HL-60 (cell line): ENCODE measurements at regions not wholly inside any gene's neighbourhood (a gene's known extent, or its start where the extent isn't known, plus 50 kb on each side); places are given as distances from the start of the nearest gene placed in this dataset.

Source experiments
- DNase-seq, 2 experiments: peaks; one replicate each; pipeline ENCODE4 v3.0.0-alpha.2; 2010 to 2020; ENCODE audit warnings: low read depth in 1 of 2, low spot score in 1 of 2
- H3K27ac ChIP-seq: fragments of 250-450 bp; sonication (Bioruptor Pico); replicated peaks from 2 replicates; pipeline ENCODE4 v1.5.1; 2020; ENCODE audit warnings: mild to moderate bottlenecking, moderate library complexity
- H3K27me3 ChIP-seq: fragments of 250-450 bp; sonication (Bioruptor Pico); 2 replicates; pipeline ENCODE4 v1.5.1; 2021; ENCODE audit warnings: mild to moderate bottlenecking, moderate library complexity; ENCODE audit not compliant: insufficient read depth, poor library complexity, severe bottlenecking
- H3K4me3 ChIP-seq: replicated peaks from 2 replicates; pipeline ENCODE4 v1.5.1; 2011; ENCODE audit warnings: mild to moderate bottlenecking, control low read depth, low read length; ENCODE audit not compliant: insufficient read depth
- GABPA ChIP-seq: IDR thresholded peaks from 2 replicates; pipeline ENCODE4 v1.6.1; 2012; ENCODE audit warnings: low read depth
- POLR2AphosphoS5 ChIP-seq: IDR thresholded peaks from 2 replicates; pipeline ENCODE4 v1.6.1; 2012; ENCODE audit warnings: low read depth
- SPI1 ChIP-seq: IDR thresholded peaks from 2 replicates; pipeline ENCODE4 v1.6.1; 2012; ENCODE audit warnings: low read depth, mild to moderate bottlenecking, borderline replicate concordance
- TF ChIP-seq, protein P1 (sequence below): IDR thresholded peaks from one replicate; pipeline ENCODE4 v1.5.1; 2011; ENCODE audit warnings: low read length, control low read depth, inconsistent platforms; ENCODE audit not compliant: insufficient read depth
- TF ChIP-seq, protein P2 (sequence below): IDR thresholded peaks from 2 replicates; pipeline ENCODE4 v1.6.1; 2012; ENCODE audit warnings: low read depth; ENCODE audit not compliant: insufficient replicate concordance

DNA sequence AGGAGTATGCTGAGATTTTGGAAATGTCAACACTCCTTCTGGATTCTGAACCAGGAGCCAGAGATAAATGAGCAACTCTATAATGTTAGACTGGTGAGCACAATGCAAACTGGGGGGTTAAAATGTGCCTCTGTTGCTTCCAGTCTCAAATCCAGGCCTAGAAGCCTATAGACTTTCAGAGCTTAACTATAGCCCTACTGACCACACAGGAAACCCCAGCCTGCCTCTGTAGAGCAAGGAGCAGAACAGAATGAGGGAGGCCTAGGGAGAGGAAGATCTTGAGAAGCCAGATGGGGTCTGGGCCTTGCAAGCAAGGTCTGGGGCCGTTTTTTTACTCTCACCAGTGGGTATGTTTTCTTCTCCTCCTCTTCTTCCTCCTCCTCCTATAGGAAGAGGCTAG, 225.4 kb upstream of the KITLG start:
- peak in 1 of 2 experiments; percentile 47 for DNase-seq
- Histone ChIP-seq H3K4me3 (no peak overlapping the region), H3K27me3 (no peaks in the 10 kb centered on the region), H3K27ac (no peak overlapping the region)
- TF ChIP-seq, protein P1, sequence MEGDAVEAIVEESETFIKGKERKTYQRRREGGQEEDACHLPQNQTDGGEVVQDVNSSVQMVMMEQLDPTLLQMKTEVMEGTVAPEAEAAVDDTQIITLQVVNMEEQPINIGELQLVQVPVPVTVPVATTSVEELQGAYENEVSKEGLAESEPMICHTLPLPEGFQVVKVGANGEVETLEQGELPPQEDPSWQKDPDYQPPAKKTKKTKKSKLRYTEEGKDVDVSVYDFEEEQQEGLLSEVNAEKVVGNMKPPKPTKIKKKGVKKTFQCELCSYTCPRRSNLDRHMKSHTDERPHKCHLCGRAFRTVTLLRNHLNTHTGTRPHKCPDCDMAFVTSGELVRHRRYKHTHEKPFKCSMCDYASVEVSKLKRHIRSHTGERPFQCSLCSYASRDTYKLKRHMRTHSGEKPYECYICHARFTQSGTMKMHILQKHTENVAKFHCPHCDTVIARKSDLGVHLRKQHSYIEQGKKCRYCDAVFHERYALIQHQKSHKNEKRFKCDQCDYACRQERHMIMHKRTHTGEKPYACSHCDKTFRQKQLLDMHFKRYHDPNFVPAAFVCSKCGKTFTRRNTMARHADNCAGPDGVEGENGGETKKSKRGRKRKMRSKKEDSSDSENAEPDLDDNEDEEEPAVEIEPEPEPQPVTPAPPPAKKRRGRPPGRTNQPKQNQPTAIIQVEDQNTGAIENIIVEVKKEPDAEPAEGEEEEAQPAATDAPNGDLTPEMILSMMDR = no peak
- TF ChIP-seq GABPA (no peak), POLR2AphosphoS5 (no peak), SPI1 (no peak)
- TF ChIP-seq, protein P2, sequence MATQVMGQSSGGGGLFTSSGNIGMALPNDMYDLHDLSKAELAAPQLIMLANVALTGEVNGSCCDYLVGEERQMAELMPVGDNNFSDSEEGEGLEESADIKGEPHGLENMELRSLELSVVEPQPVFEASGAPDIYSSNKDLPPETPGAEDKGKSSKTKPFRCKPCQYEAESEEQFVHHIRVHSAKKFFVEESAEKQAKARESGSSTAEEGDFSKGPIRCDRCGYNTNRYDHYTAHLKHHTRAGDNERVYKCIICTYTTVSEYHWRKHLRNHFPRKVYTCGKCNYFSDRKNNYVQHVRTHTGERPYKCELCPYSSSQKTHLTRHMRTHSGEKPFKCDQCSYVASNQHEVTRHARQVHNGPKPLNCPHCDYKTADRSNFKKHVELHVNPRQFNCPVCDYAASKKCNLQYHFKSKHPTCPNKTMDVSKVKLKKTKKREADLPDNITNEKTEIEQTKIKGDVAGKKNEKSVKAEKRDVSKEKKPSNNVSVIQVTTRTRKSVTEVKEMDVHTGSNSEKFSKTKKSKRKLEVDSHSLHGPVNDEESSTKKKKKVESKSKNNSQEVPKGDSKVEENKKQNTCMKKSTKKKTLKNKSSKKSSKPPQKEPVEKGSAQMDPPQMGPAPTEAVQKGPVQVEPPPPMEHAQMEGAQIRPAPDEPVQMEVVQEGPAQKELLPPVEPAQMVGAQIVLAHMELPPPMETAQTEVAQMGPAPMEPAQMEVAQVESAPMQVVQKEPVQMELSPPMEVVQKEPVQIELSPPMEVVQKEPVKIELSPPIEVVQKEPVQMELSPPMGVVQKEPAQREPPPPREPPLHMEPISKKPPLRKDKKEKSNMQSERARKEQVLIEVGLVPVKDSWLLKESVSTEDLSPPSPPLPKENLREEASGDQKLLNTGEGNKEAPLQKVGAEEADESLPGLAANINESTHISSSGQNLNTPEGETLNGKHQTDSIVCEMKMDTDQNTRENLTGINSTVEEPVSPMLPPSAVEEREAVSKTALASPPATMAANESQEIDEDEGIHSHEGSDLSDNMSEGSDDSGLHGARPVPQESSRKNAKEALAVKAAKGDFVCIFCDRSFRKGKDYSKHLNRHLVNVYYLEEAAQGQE = no peak

DNA sequence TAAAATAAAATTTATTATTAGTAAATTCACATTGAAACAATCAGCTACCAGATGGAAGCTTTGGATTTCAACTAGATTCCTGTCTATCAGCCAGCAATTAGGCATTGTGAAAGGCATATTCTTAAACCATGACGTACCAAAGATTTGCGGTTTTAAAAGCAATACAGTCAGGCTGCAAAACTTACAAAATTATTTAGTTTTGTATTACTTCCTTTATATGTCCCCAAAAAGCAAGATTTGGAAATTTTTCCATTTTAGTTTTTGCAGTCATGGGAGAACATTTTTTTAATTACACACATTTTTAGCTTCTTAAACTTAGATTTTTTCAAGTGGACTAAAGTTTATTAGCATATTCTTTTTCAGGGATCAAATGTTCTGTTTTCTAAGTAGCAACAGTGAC, 225.0 kb upstream of the KITLG start:
- no peak overlapping the region for H3K27ac ChIP-seq
- no peaks in the 10 kb centered on the region for H3K27me3 ChIP-seq
- H3K4me3 ChIP-seq = no peak overlapping the region
- no peak for DNase-seq
- TF ChIP-seq GABPA = no peak
- TF ChIP-seq, protein P2 = no peak
- TF ChIP-seq, protein P1 = no peak
- no peak for TF ChIP-seq SPI1
- TF ChIP-seq POLR2AphosphoS5 = no peak

DNA sequence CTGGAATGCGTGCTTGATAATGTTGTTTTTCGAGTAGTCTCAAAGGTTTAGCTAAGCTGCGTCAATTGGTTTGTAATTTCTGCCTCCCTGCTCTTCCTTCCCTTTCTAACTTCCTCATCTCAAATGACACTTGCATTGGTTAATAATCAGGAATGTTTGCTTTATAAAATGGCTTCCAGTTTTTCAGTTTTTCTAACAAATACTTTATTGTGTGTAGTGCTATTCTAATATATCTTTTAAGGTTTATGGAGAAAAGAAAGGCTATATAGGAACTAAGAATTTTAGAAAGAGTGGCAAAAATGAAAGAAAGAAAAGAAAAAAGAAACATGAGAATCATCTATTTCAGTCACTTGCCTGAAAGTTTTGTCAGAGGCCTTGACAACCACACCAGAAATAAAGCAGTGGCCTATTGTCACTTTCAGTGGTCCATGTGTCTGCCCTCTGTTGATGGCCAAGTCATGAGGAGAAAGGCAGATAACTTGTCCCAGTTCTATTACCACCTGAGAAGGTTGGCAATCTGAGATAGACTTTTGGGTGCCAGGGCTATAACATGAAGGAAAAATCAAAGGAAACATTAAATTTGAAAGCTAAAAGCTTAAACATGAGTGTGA, 221.9 kb upstream of the KITLG start:
- H3K4me3 ChIP-seq = no peak overlapping the region
- peak in 1 of 2 experiments; percentile 2 for DNase-seq
- TF ChIP-seq, protein P2 = no peak
- peak; percentile 28; the same call in 1 of the 2 replicates for TF ChIP-seq SPI1
- H3K27ac ChIP-seq = no peak overlapping the region
- no peaks in the 10 kb centered on the region for H3K27me3 ChIP-seq
